Prostate gland (tissue), 2 donors: ENCODE measurements at regions not wholly inside any gene's neighbourhood (a gene's known extent, or its start where the extent isn't known, plus 50 kb on each side); places are given as distances from the start of the nearest gene placed in this dataset.

Experiments
- POLR2A ChIP-seq: fragments of 450-650 bp; IDR thresholded peaks from one replicate; pipeline ENCODE4 v1.6.1; 2016; ENCODE audit warnings: antibody characterized with exemption, mild to moderate bottlenecking
- POLR2AphosphoS5 ChIP-seq: sonication (generic); formaldehyde crosslinking; IDR thresholded peaks from one replicate; pipeline ENCODE4 v1.6.1; 2017; ENCODE audit warnings: antibody characterized with exemption
- TF ChIP-seq, protein P1 (sequence below), 4 experiments: fragments of 200-600 bp in 2 of 4; fragments of 450-650 bp in 2 of 4; sonication (generic) in 2 of 4; IDR thresholded peaks; 1 replicate in 3 of 4; 2 replicates in 1 of 4; pipeline ENCODE4 v1.5.1; 2016 to 2019; ENCODE audit warnings: antibody characterized with exemption in 4 of 4, mild to moderate bottlenecking in 2 of 4, moderate library complexity in 2 of 4

DNA sequence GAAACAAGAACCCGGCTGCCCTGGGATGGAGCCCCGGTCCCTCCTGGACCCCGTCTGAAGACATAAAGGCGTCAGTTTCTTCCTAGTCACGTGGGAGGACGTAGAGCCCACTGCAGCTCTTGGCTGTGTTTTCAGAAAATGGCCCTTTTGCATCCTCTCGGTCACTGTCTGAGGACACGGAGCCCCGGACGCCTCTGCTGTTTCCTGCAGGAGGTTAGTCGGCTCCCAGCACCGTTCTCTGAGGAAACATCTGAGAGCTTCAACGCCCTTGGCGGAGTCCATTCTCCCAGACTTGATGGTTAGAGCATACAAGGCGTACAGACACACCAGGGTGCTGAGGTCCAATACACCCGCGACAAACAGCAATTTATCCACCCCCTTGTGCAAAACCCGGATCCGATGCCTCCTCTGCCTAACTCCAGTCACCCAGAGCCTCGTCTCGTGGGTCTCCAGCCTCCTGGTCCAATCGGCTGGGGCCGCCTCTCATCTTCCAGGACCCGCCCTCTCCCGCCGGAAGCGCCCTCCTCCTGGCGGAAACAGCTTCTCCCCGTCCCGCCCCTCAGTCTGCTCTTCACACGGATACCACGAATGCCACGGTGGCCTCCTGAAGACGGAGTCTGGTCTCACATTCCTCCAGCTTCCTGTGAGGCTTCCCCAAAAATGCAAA lies 119.4 kb downstream of the TMEM18 start:
- TF ChIP-seq, protein P1, sequence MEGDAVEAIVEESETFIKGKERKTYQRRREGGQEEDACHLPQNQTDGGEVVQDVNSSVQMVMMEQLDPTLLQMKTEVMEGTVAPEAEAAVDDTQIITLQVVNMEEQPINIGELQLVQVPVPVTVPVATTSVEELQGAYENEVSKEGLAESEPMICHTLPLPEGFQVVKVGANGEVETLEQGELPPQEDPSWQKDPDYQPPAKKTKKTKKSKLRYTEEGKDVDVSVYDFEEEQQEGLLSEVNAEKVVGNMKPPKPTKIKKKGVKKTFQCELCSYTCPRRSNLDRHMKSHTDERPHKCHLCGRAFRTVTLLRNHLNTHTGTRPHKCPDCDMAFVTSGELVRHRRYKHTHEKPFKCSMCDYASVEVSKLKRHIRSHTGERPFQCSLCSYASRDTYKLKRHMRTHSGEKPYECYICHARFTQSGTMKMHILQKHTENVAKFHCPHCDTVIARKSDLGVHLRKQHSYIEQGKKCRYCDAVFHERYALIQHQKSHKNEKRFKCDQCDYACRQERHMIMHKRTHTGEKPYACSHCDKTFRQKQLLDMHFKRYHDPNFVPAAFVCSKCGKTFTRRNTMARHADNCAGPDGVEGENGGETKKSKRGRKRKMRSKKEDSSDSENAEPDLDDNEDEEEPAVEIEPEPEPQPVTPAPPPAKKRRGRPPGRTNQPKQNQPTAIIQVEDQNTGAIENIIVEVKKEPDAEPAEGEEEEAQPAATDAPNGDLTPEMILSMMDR (IDR thresholded peaks at IDR 0.05), result no peak
- TF ChIP-seq POLR2AphosphoS5, result no peak
- TF ChIP-seq POLR2A, result no peak
